ENCODE measurements at regions not wholly inside any gene's neighbourhood (a gene's known extent, or its start where the extent isn't known, plus 50 kb on each side); places are given as distances from the start of the nearest gene placed in this dataset.

DNA sequence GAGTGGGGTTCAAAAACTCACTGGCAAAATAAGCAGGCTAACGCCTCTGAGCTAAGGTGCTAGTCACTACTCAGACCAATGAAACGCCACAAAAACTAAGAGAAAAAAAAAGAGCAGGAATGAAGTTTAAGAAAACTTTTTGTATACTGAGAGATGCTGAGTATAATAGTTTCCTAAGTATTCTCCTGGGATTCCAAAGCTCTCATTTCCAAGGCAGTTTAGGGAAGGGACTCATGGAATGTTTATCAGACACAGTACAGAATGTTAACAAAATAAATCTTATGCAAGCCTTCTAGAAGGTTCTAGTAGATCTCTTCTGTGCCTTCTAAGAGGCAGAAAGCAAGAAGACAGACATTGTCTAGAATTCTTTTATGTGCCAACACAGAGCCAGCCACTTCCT, 361.9 kb downstream of the MTRR start:
- WGBS, 2 donors (ENCODE audit: low coverage in 1 of 2), result 53% methylated on average over 2 of the region's 2 CpGs; no CpG with 5 or more reads in 1 of the 2 donors
- H3K4me1 ChIP-seq, result peaks cover 0 to 6% (median 3%) of the 10 kb centered on the region in 4 donors
- no peak overlapping the region for H3K4me3 ChIP-seq
- no peaks in the 10 kb centered on the region for H3K27me3 ChIP-seq
- DNase-seq, result no peak
- H3K27ac ChIP-seq, result no peak overlapping the region
- no peaks in the 10 kb centered on the region for H3K36me3 ChIP-seq
- H3K9me3 ChIP-seq, result no peaks in the 10 kb centered on the region
- no peak for TF ChIP-seq POLR2AphosphoS5 (IDR thresholded peaks at IDR 0.05)
- TF ChIP-seq EP300 (IDR thresholded peaks at IDR 0.05; ENCODE audit: low read depth), result no peak
- TF ChIP-seq POLR2A (IDR thresholded peaks at IDR 0.05), result no peak
- TF ChIP-seq, protein P1, sequence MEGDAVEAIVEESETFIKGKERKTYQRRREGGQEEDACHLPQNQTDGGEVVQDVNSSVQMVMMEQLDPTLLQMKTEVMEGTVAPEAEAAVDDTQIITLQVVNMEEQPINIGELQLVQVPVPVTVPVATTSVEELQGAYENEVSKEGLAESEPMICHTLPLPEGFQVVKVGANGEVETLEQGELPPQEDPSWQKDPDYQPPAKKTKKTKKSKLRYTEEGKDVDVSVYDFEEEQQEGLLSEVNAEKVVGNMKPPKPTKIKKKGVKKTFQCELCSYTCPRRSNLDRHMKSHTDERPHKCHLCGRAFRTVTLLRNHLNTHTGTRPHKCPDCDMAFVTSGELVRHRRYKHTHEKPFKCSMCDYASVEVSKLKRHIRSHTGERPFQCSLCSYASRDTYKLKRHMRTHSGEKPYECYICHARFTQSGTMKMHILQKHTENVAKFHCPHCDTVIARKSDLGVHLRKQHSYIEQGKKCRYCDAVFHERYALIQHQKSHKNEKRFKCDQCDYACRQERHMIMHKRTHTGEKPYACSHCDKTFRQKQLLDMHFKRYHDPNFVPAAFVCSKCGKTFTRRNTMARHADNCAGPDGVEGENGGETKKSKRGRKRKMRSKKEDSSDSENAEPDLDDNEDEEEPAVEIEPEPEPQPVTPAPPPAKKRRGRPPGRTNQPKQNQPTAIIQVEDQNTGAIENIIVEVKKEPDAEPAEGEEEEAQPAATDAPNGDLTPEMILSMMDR (IDR thresholded peaks at IDR 0.05), result no peak
- in situ Hi-C loops (cut with MboI; ENCODE audit: low pct_ligation_motif_present in 1 of 4, low pct_unique_long_range_greater_than_20kb in 1 of 4, low sequenced_read_pairs in 3 of 4) (no loop called here), intact Hi-C loops (cut with DNase I; ENCODE audit: low total_unique reads) (no loop called here)

- Histone ChIP-seq H3K27ac (peak overlapping the region in 1 of 4 donors; percentile 58), H3K4me3 (no peak overlapping the region), H3K27me3 (no peaks in the 10 kb centered on the region), H3K9me3 (no peaks in the 10 kb centered on the region), H3K4me1 (peaks cover 0 to 6% (median 3%) of the 10 kb centered on the region in 4 donors), H3K36me3 (no peaks in the 10 kb centered on the region)
- in situ Hi-C loops (cut with MboI; ENCODE audit: low pct_ligation_motif_present in 1 of 4, low pct_unique_long_range_greater_than_20kb in 1 of 4, low sequenced_read_pairs in 3 of 4) (no loop called here), intact Hi-C loops (cut with DNase I; ENCODE audit: low total_unique reads) (no loop called here)
- no peak for DNase-seq
- TF ChIP-seq EP300 (IDR thresholded peaks at IDR 0.05; ENCODE audit: low read depth), result no peak
- TF ChIP-seq POLR2AphosphoS5 (IDR thresholded peaks at IDR 0.05), result no peak
These were observed 364.5 kb downstream of the MTRR start for GRCh38 chr5:8233479-8233878.

DNA sequence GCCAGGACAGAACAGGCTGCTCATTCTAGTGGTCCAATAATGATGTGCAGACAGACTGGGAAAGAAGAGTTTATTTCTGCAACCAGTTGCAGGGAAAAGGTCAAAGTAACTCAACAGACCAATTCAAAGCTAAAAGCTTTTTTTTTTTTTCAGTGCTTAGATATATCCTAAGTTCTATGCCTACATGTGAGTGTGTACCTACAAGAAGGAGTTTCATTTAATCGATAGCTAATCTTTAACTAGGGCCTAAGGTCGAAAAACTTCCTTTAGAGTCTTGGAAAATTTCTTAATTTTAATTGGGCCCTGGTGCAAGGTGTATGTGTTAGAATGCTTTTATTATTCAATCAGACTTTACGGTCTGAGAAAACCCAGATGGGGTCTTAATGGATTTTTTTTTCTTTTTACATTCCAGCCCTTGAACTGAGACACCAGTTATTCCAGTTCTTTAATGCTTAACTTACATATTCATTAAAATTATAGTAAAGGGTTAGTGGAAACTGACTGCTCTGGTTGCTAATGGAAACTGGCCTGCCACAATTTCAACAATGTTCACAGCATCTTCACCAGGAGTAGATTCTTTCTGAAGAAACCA, 365.3 kb downstream of the MTRR start:
- in situ Hi-C loops (cut with MboI; ENCODE audit: low pct_ligation_motif_present in 1 of 4, low pct_unique_long_range_greater_than_20kb in 1 of 4, low sequenced_read_pairs in 3 of 4), result no loop called here
- peaks cover 0 to 6% (median 3%) of the 10 kb centered on the region in 4 donors for H3K4me1 ChIP-seq
- TF ChIP-seq, protein P1 (IDR thresholded peaks at IDR 0.05), result no peak
- TF ChIP-seq POLR2A (IDR thresholded peaks at IDR 0.05) (no peak), EP300 (IDR thresholded peaks at IDR 0.05; ENCODE audit: low read depth) (no peak), POLR2AphosphoS5 (IDR thresholded peaks at IDR 0.05) (no peak)
- no peaks in the 10 kb centered on the region for H3K9me3 ChIP-seq
- 21 to 39% methylated on average over 3 of the region's 3 CpGs for WGBS, 2 donors (ENCODE audit: low coverage in 1 of 2)
- DNase-seq, result no peak
- H3K27ac ChIP-seq, result peak overlapping the region in 2 of 4 donors; percentile 5 to 58
- H3K36me3 ChIP-seq, result no peaks in the 10 kb centered on the region
- no peak overlapping the region for H3K4me3 ChIP-seq
- intact Hi-C loops (cut with DNase I; ENCODE audit: low total_unique reads), result no loop called here
- H3K27me3 ChIP-seq, result no peaks in the 10 kb centered on the region

GRCh38 chr5:8238080-8238479, 369.1 kb downstream of the MTRR start:
- 87 to 92% methylated on average over 4 to 5 of the region's 5 CpGs for WGBS, 2 donors (ENCODE audit: low coverage in 1 of 2)
- Histone ChIP-seq H3K9me3 (no peaks in the 10 kb centered on the region), H3K27ac (no peak overlapping the region), H3K36me3 (no peaks in the 10 kb centered on the region), H3K27me3 (no peaks in the 10 kb centered on the region), H3K4me1 (peaks cover 0 to 5% (median 2%) of the 10 kb centered on the region in 4 donors), H3K4me3 (no peak overlapping the region)
- in situ Hi-C loops (cut with MboI; ENCODE audit: low pct_ligation_motif_present in 1 of 4, low pct_unique_long_range_greater_than_20kb in 1 of 4, low sequenced_read_pairs in 3 of 4) (no loop called here), intact Hi-C loops (cut with DNase I; ENCODE audit: low total_unique reads) (no loop called here)
- no peak for DNase-seq
- TF ChIP-seq EP300 (IDR thresholded peaks at IDR 0.05; ENCODE audit: low read depth) (no peak), POLR2A (IDR thresholded peaks at IDR 0.05) (no peak), POLR2AphosphoS5 (IDR thresholded peaks at IDR 0.05) (no peak)
- TF ChIP-seq, protein P1 (IDR thresholded peaks at IDR 0.05), result no peak

DNA sequence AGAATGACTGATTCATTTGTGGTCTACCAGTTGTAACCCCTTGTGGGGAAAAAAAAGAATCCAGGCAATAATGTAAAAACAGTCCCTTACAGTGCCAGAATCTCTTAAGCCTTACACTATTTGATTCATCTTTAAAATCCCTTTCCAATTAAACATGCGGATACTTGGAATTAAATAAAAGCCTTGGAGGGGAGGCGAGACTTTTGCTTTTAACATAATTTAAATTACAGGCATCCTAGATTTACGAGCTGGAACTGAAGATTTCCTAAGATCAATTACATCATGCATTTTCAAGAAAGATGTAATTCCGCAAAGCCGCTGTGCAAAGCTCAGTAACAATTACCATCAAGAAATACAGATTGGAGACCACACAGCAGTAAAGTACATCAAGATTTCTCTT, 370.2 kb downstream of the MTRR start:
- Histone ChIP-seq H3K9me3 (no peaks in the 10 kb centered on the region), H3K4me1 (peaks cover 0 to 3% (median 0%) of the 10 kb centered on the region in 4 donors), H3K27me3 (no peaks in the 10 kb centered on the region), H3K27ac (no peak overlapping the region), H3K36me3 (no peaks in the 10 kb centered on the region), H3K4me3 (no peak overlapping the region)
- 66 to 72% methylated on average over 5 of the region's 5 CpGs for WGBS, 2 donors (ENCODE audit: low coverage in 1 of 2)
- no peak for DNase-seq
- in situ Hi-C loops (cut with MboI; ENCODE audit: low pct_ligation_motif_present in 1 of 4, low pct_unique_long_range_greater_than_20kb in 1 of 4, low sequenced_read_pairs in 3 of 4) (no loop called here), intact Hi-C loops (cut with DNase I; ENCODE audit: low total_unique reads) (no loop called here)
- no peak for TF ChIP-seq POLR2A (IDR thresholded peaks at IDR 0.05)
- TF ChIP-seq, protein P1 (IDR thresholded peaks at IDR 0.05), result no peak
- TF ChIP-seq EP300 (IDR thresholded peaks at IDR 0.05; ENCODE audit: low read depth), result no peak
- no peak for TF ChIP-seq POLR2AphosphoS5 (IDR thresholded peaks at IDR 0.05)

Data from transverse colon (tissue), 4 donors.